ENCODE measurements at regions not wholly inside any gene's neighbourhood (a gene's known extent, or its start where the extent isn't known, plus 50 kb on each side); places are given as distances from the start of the nearest gene placed in this dataset.

- no peak for TF ChIP-seq POLR2AphosphoS5 (IDR thresholded peaks at IDR 0.05; ENCODE audit: low read depth, low read length)
- peak; percentile 38; the same call in 1 of the 2 replicates for TF ChIP-seq CTCF (IDR thresholded peaks at IDR 0.05)
- TF ChIP-seq SIN3A (IDR thresholded peaks at IDR 0.05; ENCODE audit: borderline replicate concordance, insufficient read depth, low read depth, low read length) = no peak
- no peak for TF ChIP-seq TCF7L2 (IDR thresholded peaks at IDR 0.05; ENCODE audit: low read depth, low read length)
These were observed 842.2 kb downstream of the STIM2 start for GRCh38 chr4:27702730-27703431.

Measured in Panc1 (cell line).